Spleen (tissue), 7 donors: ENCODE measurements at regions not wholly inside any gene's neighbourhood (a gene's known extent, or its start where the extent isn't known, plus 50 kb on each side); places are given as distances from the start of the nearest gene placed in this dataset.

Experiments used
- POLR2A ChIP-seq, 3 donors: fragments of 450-650 bp; IDR thresholded peaks; one replicate each; pipeline ENCODE4 v1.5.1; 2017; ENCODE audit warnings: antibody characterized with exemption in 3 of 3, mild to moderate bottlenecking in 1 of 3
- POLR2AphosphoS5 ChIP-seq, 3 donors: sonication (generic); formaldehyde crosslinking; IDR thresholded peaks; one replicate each; pipeline ENCODE4 v1.5.1; 2017; ENCODE audit warnings: antibody characterized with exemption in 3 of 3
- TF ChIP-seq, protein P1 (sequence below), 11 experiments: fragments of 200-600 bp in 7 of 11; fragments of 450-650 bp in 4 of 11; sonication (generic) in 4 of 11; IDR thresholded peaks in 8 of 11; conservative IDR thresholded peaks in 3 of 11; 1 replicate in 7 of 11; 2 replicates in 4 of 11; pipeline versions ENCODE4 v1.4.0 to v1.8.0; 2016 to 2021; ENCODE audit warnings: antibody characterized with exemption in 11 of 11, inconsistent platforms in 4 of 11, mild to moderate bottlenecking in 1 of 11
- donor health status: DM: no; HTN: no; CAD: no; lungs with moderate emphysema.
- donor health status: DM: no; HTN: no; CAD: no.
- donor health status: DM: no; HTN: no; CAD: no.

DNA sequence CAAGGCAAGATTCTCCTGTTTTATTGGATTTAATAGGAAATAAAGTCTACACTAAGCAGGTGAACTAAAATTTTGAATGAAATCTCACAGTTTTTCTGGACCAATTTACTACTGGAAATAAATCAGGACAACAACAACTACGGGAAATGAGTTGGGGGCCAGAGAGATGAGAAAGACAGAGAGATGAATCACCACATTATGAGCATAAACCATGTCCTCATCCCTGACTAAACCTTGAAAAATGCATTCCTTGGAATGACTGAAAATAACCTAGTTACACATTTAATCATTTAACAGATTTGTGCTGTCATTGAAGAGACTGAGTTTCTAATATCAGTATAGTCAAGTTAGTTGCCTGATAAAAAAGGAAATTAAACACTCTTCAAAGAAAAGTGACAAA lies 608.4 kb upstream of the KCND2 start:
- TF ChIP-seq POLR2A (IDR thresholded peaks at IDR 0.05) (no peak), POLR2AphosphoS5 (IDR thresholded peaks at IDR 0.05) (no peak)
- TF ChIP-seq, protein P1, sequence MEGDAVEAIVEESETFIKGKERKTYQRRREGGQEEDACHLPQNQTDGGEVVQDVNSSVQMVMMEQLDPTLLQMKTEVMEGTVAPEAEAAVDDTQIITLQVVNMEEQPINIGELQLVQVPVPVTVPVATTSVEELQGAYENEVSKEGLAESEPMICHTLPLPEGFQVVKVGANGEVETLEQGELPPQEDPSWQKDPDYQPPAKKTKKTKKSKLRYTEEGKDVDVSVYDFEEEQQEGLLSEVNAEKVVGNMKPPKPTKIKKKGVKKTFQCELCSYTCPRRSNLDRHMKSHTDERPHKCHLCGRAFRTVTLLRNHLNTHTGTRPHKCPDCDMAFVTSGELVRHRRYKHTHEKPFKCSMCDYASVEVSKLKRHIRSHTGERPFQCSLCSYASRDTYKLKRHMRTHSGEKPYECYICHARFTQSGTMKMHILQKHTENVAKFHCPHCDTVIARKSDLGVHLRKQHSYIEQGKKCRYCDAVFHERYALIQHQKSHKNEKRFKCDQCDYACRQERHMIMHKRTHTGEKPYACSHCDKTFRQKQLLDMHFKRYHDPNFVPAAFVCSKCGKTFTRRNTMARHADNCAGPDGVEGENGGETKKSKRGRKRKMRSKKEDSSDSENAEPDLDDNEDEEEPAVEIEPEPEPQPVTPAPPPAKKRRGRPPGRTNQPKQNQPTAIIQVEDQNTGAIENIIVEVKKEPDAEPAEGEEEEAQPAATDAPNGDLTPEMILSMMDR (IDR thresholded peaks at IDR 0.05 in 8 of 11, conservative IDR thresholded peaks at IDR 0.05 in 3 of 11): no peak
